Fibroblast of lung (primary cell): ENCODE measurements at regions not wholly inside any gene's neighbourhood (a gene's known extent, or its start where the extent isn't known, plus 50 kb on each side); places are given as distances from the start of the nearest gene placed in this dataset.

ENCODE experiments used
- DNase-seq, 2 donors: peaks; one replicate each; pipeline versions ENCODE4 v3.0.0 to v3.0.0-alpha.2; 2010; ENCODE audit warnings: low read depth in 2 of 2
- H2AFZ ChIP-seq: 2 replicates; pipeline ENCODE4 v1.5.1; 2012; ENCODE audit warnings: low read length, control low read depth, inconsistent platforms
- H3K27ac ChIP-seq: 2 replicates; pipeline ENCODE4 v1.5.1; 2011; ENCODE audit warnings: low read length, control low read depth; ENCODE audit not compliant: insufficient read depth
- H3K27me3 ChIP-seq: 2 replicates; pipeline ENCODE4 v1.5.1; 2011; ENCODE audit warnings: mild to moderate bottlenecking, low read length; ENCODE audit not compliant: control insufficient read depth, insufficient read depth
- H3K36me3 ChIP-seq: 2 replicates; pipeline ENCODE4 v1.5.1; 2011; ENCODE audit warnings: low read length; ENCODE audit not compliant: control insufficient read depth, insufficient read depth
- H3K4me1 ChIP-seq: 2 replicates; pipeline ENCODE4 v1.5.1; 2011; ENCODE audit warnings: low read length; ENCODE audit not compliant: control insufficient read depth, insufficient read depth; ENCODE audit errors: extremely low read depth
- H3K4me2 ChIP-seq: 2 replicates; pipeline ENCODE4 v1.5.1; 2011; ENCODE audit warnings: low read length, control low read depth; ENCODE audit not compliant: insufficient read depth; ENCODE audit errors: extremely low read depth
- H3K4me3 ChIP-seq, 4 experiments: fragments of 200-600 bp in 1 of 4; sonication (generic) in 1 of 4; replicated peaks in 1 of 4; 2 replicates each; pipeline ENCODE4 v1.5.1; 2011 to 2016; ENCODE audit warnings: low read length in 4 of 4, low read depth in 3 of 4, mild to moderate bottlenecking in 3 of 4, control low read depth in 2 of 4, inconsistent platforms in 1 of 4, mixed read lengths in 1 of 4; ENCODE audit not compliant: insufficient read depth in 1 of 4; ENCODE audit errors: control extremely low read depth in 1 of 4
- H3K79me2 ChIP-seq: 2 replicates; pipeline ENCODE4 v1.5.1; 2012; ENCODE audit warnings: mild to moderate bottlenecking, low read length, inconsistent platforms; ENCODE audit not compliant: control insufficient read depth, insufficient read depth
- H3K9ac ChIP-seq: 2 replicates; pipeline ENCODE4 v1.5.1; 2011; ENCODE audit warnings: mild to moderate bottlenecking, low read length, control low read depth; ENCODE audit not compliant: insufficient read depth
- H3K9me3 ChIP-seq: 2 replicates; pipeline ENCODE4 v1.5.1; 2012; ENCODE audit warnings: low read depth, low read length; ENCODE audit not compliant: control insufficient read depth, insufficient read depth
- H4K20me1 ChIP-seq: 2 replicates; pipeline ENCODE4 v1.5.1; 2011; ENCODE audit warnings: low read length; ENCODE audit not compliant: control insufficient read depth, insufficient read depth; ENCODE audit errors: extremely low read depth
- CTCF ChIP-seq, 2 donors: IDR thresholded peaks in 1 of 2; conservative IDR thresholded peaks in 1 of 2; 1 replicate in 1 of 2; 2 replicates in 1 of 2; pipeline ENCODE4 v1.5.1; 2011 to 2012; ENCODE audit warnings: low read length in 2 of 2, control low read depth in 1 of 2, inconsistent platforms in 1 of 2, low read depth in 1 of 2, mild to moderate bottlenecking in 1 of 2
- EZH2 ChIP-seq: IDR thresholded peaks from 2 replicates; pipeline ENCODE4 v1.5.1; 2012; ENCODE audit warnings: low read length, control low read depth, mild to moderate bottlenecking; ENCODE audit errors: missing control alignments

GRCh38 chr12:84201976-84202375, 710.6 kb downstream of the SLC6A15 start:
- Histone ChIP-seq H3K36me3 (no peaks in the 10 kb centered on the region), H3K4me2 (no peak overlapping the region), H3K79me2 (no peaks in the 10 kb centered on the region), H3K4me3 (no peak overlapping the region), H3K27ac (no peak overlapping the region), H3K9ac (no peak overlapping the region), H3K4me1 (no peaks in the 10 kb centered on the region), H4K20me1 (no peaks in the 10 kb centered on the region), H3K9me3 (no peaks in the 10 kb centered on the region), H3K27me3 (no peaks in the 10 kb centered on the region), H2AFZ (no peak overlapping the region)
- TF ChIP-seq EZH2 (no peak), CTCF (conservative IDR thresholded peaks at IDR 0.05 in 1 of 2, IDR thresholded peaks at IDR 0.05 in 1 of 2; ENCODE audit: low read depth in 1 of 2, low read length in 2 of 2) (no peak)
- DNase-seq: peak in 1 of 2 donors; percentile 11

GRCh38 chr12:84198294-84198946, 714.2 kb downstream of the SLC6A15 start:
- TF ChIP-seq CTCF (conservative IDR thresholded peaks at IDR 0.05 in 1 of 2, IDR thresholded peaks at IDR 0.05 in 1 of 2; ENCODE audit: low read depth in 1 of 2, low read length in 2 of 2) (no peak), EZH2 (no peak)
- no peak overlapping the region for H3K9ac ChIP-seq
- no peak overlapping the region for H2AFZ ChIP-seq
- H3K4me3 ChIP-seq: no peak overlapping the region
- no peak overlapping the region for H3K4me2 ChIP-seq
- no peaks in the 10 kb centered on the region for H3K4me1 ChIP-seq
- no peaks in the 10 kb centered on the region for H3K36me3 ChIP-seq
- H3K27ac ChIP-seq: no peak overlapping the region
- no peaks in the 10 kb centered on the region for H3K27me3 ChIP-seq
- H3K79me2 ChIP-seq: no peaks in the 10 kb centered on the region
- no peaks in the 10 kb centered on the region for H4K20me1 ChIP-seq
- H3K9me3 ChIP-seq: no peaks in the 10 kb centered on the region
- no peak for DNase-seq

GRCh38 chr12:84191779-84192178, 720.8 kb downstream of the SLC6A15 start:
- Histone ChIP-seq H3K36me3 (no peaks in the 10 kb centered on the region), H3K27me3 (no peaks in the 10 kb centered on the region)

More at GRCh38 chr12:84191779-84192178, 720.8 kb downstream of the SLC6A15 start:
- Histone ChIP-seq H3K4me1 (no peaks in the 10 kb centered on the region), H3K9ac (no peak overlapping the region), H4K20me1 (no peaks in the 10 kb centered on the region), H3K9me3 (no peaks in the 10 kb centered on the region), H2AFZ (no peak overlapping the region), H3K27ac (no peak overlapping the region), H3K4me3 (no peak overlapping the region), H3K79me2 (no peaks in the 10 kb centered on the region), H3K4me2 (no peak overlapping the region)
- no peak for DNase-seq
- TF ChIP-seq EZH2: no peak
- no peak for TF ChIP-seq CTCF (conservative IDR thresholded peaks at IDR 0.05 in 1 of 2, IDR thresholded peaks at IDR 0.05 in 1 of 2; ENCODE audit: low read depth in 1 of 2, low read length in 2 of 2)
